ENCODE measurements at regions not wholly inside any gene's neighbourhood (a gene's known extent, or its start where the extent isn't known, plus 50 kb on each side); places are given as distances from the start of the nearest gene placed in this dataset.

DNA sequence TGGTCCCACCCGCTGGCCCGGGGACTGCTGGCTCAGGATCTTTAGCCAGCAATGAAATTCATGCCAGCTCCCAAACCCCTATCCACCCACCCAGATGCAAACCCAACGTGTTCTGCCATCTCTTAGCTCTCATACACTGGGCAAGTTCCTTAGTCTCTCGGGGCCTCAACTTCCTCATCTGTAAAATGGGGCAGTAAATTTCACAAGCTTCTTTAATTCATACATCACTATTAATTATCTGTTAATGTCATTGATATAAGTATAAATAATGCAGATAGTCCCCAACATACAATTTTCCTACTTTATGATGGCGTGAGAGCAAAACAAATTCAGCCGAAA lies 398.7 kb downstream of the SOX9 start:
- Histone ChIP-seq H3K4me3 (ENCODE audit: low read length, poor library complexity, severe bottlenecking) (no peak overlapping the region), H3K4me2 (ENCODE audit: low read depth, low read length, poor library complexity, severe bottlenecking) (no peak overlapping the region), H3K9ac (ENCODE audit: low read depth, low read length, poor library complexity, severe bottlenecking) (no peak overlapping the region), H3K79me2 (ENCODE audit: insufficient read depth, low read length) (no peaks in the 10 kb centered on the region), H3K27me3 (ENCODE audit: insufficient read depth, low read length, poor library complexity, severe bottlenecking) (no peaks in the 10 kb centered on the region), H3K9me2 (replicated peaks; ENCODE audit: low read depth, low read length) (no peaks in the 10 kb centered on the region), H3K4me1 (ENCODE audit: insufficient read depth, low read length, poor library complexity, severe bottlenecking) (no peaks in the 10 kb centered on the region), H3F3A (ENCODE audit: low read depth) (no peaks in the 10 kb centered on the region), H3K36me3 (ENCODE audit: insufficient read depth, low read length) (no peaks in the 10 kb centered on the region), H2AFZ (ENCODE audit: low read length) (no peak overlapping the region), H3K9me3 (ENCODE audit: insufficient read depth, low read depth, low read length) (no peaks in the 10 kb centered on the region; the same call in 1 of the 2 replicates), H4K20me1 (ENCODE audit: insufficient read depth, low read length, poor library complexity, severe bottlenecking) (no peaks in the 10 kb centered on the region)
- TF ChIP-seq, protein P1, sequence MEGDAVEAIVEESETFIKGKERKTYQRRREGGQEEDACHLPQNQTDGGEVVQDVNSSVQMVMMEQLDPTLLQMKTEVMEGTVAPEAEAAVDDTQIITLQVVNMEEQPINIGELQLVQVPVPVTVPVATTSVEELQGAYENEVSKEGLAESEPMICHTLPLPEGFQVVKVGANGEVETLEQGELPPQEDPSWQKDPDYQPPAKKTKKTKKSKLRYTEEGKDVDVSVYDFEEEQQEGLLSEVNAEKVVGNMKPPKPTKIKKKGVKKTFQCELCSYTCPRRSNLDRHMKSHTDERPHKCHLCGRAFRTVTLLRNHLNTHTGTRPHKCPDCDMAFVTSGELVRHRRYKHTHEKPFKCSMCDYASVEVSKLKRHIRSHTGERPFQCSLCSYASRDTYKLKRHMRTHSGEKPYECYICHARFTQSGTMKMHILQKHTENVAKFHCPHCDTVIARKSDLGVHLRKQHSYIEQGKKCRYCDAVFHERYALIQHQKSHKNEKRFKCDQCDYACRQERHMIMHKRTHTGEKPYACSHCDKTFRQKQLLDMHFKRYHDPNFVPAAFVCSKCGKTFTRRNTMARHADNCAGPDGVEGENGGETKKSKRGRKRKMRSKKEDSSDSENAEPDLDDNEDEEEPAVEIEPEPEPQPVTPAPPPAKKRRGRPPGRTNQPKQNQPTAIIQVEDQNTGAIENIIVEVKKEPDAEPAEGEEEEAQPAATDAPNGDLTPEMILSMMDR (conservative IDR thresholded peaks at IDR 0.05; ENCODE audit: low read length) = no peak
- no peak for TF ChIP-seq EZH2phosphoT487 (IDR thresholded peaks at IDR 0.05; ENCODE audit: borderline replicate concordance)

DNA sequence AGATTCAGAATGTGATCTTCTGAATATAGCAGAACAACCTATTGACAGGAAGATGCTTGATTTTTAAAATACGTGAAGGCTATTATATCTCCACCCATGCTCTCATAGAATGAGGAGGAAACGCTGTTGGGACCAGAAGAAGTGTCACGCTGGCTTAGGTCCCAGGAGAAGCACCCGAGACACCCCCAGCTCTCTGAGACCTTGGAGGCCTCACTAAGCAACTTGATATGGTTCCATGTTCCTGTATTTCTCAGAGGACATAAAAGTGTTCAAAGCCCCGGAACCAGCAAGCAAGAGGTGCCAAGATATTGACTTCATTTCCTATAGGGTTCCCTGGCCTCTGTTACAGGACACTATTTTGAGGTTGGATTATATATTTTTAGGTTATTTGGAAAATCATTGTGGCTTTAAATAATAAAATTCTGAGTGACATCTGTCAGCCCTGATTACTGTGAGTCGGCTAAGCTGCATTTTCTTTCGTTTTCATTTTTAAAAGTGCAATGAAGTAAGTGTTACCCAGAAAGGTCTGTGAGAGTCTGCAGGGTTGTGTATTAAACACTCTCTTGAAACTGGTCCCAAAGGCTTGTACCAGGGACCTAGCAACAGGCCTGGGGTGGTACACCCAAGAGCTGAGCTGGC lies 400.0 kb downstream of the SOX9 start:
- Histone ChIP-seq H3K36me3 (ENCODE audit: insufficient read depth, low read length) (no peaks in the 10 kb centered on the region), H4K20me1 (ENCODE audit: insufficient read depth, low read length, poor library complexity, severe bottlenecking) (no peaks in the 10 kb centered on the region), H3K9ac (ENCODE audit: low read depth, low read length, poor library complexity, severe bottlenecking) (no peak overlapping the region), H2AFZ (ENCODE audit: low read length) (no peak overlapping the region), H3K27me3 (ENCODE audit: insufficient read depth, low read length, poor library complexity, severe bottlenecking) (no peaks in the 10 kb centered on the region), H3K9me3 (ENCODE audit: insufficient read depth, low read depth, low read length) (no peaks in the 10 kb centered on the region; the same call in 1 of the 2 replicates), H3K4me2 (ENCODE audit: low read depth, low read length, poor library complexity, severe bottlenecking) (no peak overlapping the region), H3K4me1 (ENCODE audit: insufficient read depth, low read length, poor library complexity, severe bottlenecking) (no peaks in the 10 kb centered on the region), H3K4me3 (ENCODE audit: low read length, poor library complexity, severe bottlenecking) (no peak overlapping the region), H3F3A (ENCODE audit: low read depth) (no peaks in the 10 kb centered on the region), H3K79me2 (ENCODE audit: insufficient read depth, low read length) (no peaks in the 10 kb centered on the region), H3K9me2 (replicated peaks; ENCODE audit: low read depth, low read length) (no peaks in the 10 kb centered on the region)
- TF ChIP-seq, protein P1 (conservative IDR thresholded peaks at IDR 0.05; ENCODE audit: low read length) = no peak
- no peak for TF ChIP-seq EZH2phosphoT487 (IDR thresholded peaks at IDR 0.05; ENCODE audit: borderline replicate concordance)

DNA sequence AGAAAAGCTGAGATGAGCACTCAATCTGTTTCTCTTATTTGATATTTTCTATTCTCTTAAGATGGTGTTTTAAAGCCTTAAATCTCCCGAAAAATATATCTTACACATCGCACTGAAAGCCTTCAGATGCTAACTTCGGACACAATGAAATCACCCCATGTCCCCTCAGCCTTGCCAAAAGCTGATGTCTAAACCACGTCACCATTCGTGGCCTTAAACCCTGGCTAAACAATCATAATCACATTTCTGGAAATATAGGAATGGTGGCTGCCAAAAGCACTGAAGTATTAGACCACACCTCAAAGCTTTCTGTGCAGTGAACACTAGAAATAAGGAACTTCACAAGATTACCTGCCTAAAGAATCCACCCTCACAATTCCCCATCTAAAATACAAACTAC lies 402.7 kb downstream of the SOX9 start:
- H4K20me1 ChIP-seq (ENCODE audit: insufficient read depth, low read length, poor library complexity, severe bottlenecking) = no peaks in the 10 kb centered on the region
- no peaks in the 10 kb centered on the region for H3F3A ChIP-seq (ENCODE audit: low read depth)
- H3K9ac ChIP-seq (ENCODE audit: low read depth, low read length, poor library complexity, severe bottlenecking) = no peak overlapping the region
- H3K36me3 ChIP-seq (ENCODE audit: insufficient read depth, low read length) = no peaks in the 10 kb centered on the region
- H3K4me3 ChIP-seq (ENCODE audit: low read length, poor library complexity, severe bottlenecking) = no peak overlapping the region
- no peaks in the 10 kb centered on the region for H3K4me1 ChIP-seq (ENCODE audit: insufficient read depth, low read length, poor library complexity, severe bottlenecking)
- H2AFZ ChIP-seq (ENCODE audit: low read length) = no peak overlapping the region
- TF ChIP-seq EZH2phosphoT487 (IDR thresholded peaks at IDR 0.05; ENCODE audit: borderline replicate concordance) = no peak
- TF ChIP-seq, protein P1 (conservative IDR thresholded peaks at IDR 0.05; ENCODE audit: low read length) = no peak
- no peaks in the 10 kb centered on the region for H3K79me2 ChIP-seq (ENCODE audit: insufficient read depth, low read length)
- H3K9me3 ChIP-seq (ENCODE audit: insufficient read depth, low read depth, low read length) = no peaks in the 10 kb centered on the region; the same call in 1 of the 2 replicates
- no peaks in the 10 kb centered on the region for H3K9me2 ChIP-seq (replicated peaks; ENCODE audit: low read depth, low read length)
- H3K27me3 ChIP-seq (ENCODE audit: insufficient read depth, low read length, poor library complexity, severe bottlenecking) = no peaks in the 10 kb centered on the region
- H3K4me2 ChIP-seq (ENCODE audit: low read depth, low read length, poor library complexity, severe bottlenecking) = no peak overlapping the region

Measured in Loucy (cell line).